SK-N-MC (cell line): ENCODE measurements at regions not wholly inside any gene's neighbourhood (a gene's known extent, or its start where the extent isn't known, plus 50 kb on each side); places are given as distances from the start of the nearest gene placed in this dataset.
"Not testable (repeated sequence)": the region's sequence is repeated elsewhere in the genome, so short reads cannot be mapped to it uniquely, and the experiment has no call there.

ENCODE experiments used
- DNase-seq: peaks from one replicate; pipeline ENCODE4 v3.0.0-alpha.2; 2011; ENCODE audit warnings: low read depth, low spot score
- H3K27ac ChIP-seq: fragments of 200-600 bp; sonication (generic); 2 replicates; pipeline ENCODE4 v1.5.1; 2016; ENCODE audit warnings: mixed run types
- H3K36me3 ChIP-seq: fragments of 200-600 bp; sonication (generic); 2 replicates; pipeline ENCODE4 v1.6.1; 2017; ENCODE audit warnings: antibody characterized with exemption, low read length, mixed read lengths; ENCODE audit not compliant: insufficient read depth
- H3K4me3 ChIP-seq: fragments of 200-600 bp; sonication (generic); 2 replicates; pipeline ENCODE4 v1.5.1; 2016
- H3K9ac ChIP-seq: fragments of 200-600 bp; sonication (generic); 2 replicates; pipeline ENCODE4 v1.8.0; 2017; ENCODE audit warnings: mixed run types, mixed read lengths; ENCODE audit not compliant: insufficient read length
- H3K9me3 ChIP-seq: fragments of 200-600 bp; sonication (generic); 2 replicates; pipeline ENCODE4 v1.6.1; 2017; ENCODE audit warnings: low read depth, mild to moderate bottlenecking, antibody characterized with exemption, low read length, moderate library complexity, mixed read lengths
- EZH2 ChIP-seq: fragments of 200-600 bp; sonication (generic); IDR thresholded peaks from one replicate; pipeline ENCODE4 v1.6.1; 2017; ENCODE audit warnings: antibody characterized with exemption
- FOXP2 ChIP-seq: optimal IDR thresholded peaks from 2 replicates; pipeline ENCODE3; 2011; ENCODE audit warnings: mild to moderate bottlenecking, moderate library complexity; ENCODE audit not compliant: insufficient read depth; ENCODE audit errors: extremely low read length, control extremely low read depth
- POLR2AphosphoS5 ChIP-seq: IDR thresholded peaks from 2 replicates; pipeline ENCODE4 v1.6.1; 2012; ENCODE audit warnings: mild to moderate bottlenecking, low read depth, low read length, borderline replicate concordance

- H3K36me3 ChIP-seq = no peaks in the 10 kb centered on the region
These were observed 118.3 kb upstream of the NETO1 start for GRCh38 chr18:72986103-72986502.

GRCh38 chr18:72985686-72986085 is 117.9 kb upstream of the NETO1 start:
- Histone ChIP-seq H3K27ac (no peak overlapping the region), H3K9ac (no peak overlapping the region), H3K36me3 (no peaks in the 10 kb centered on the region), H3K9me3 (no peaks in the 10 kb centered on the region), H3K4me3 (no peak overlapping the region)
- TF ChIP-seq EZH2 = no peak
- TF ChIP-seq FOXP2 = no peak
- TF ChIP-seq POLR2AphosphoS5 = no peak
- DNase-seq = no peak

More at GRCh38 chr18:72986103-72986502, 118.3 kb upstream of the NETO1 start:
- H3K4me3 ChIP-seq = no peak overlapping the region
- TF ChIP-seq EZH2 = no peak
- TF ChIP-seq POLR2AphosphoS5 = no peak
- TF ChIP-seq FOXP2 = no peak
- H3K9ac ChIP-seq = no peak overlapping the region
- H3K27ac ChIP-seq = no peak overlapping the region
- no peaks in the 10 kb centered on the region for H3K9me3 ChIP-seq
- DNase-seq = no peak

GRCh38 chr18:72984290-72984689 is 116.5 kb upstream of the NETO1 start:
- Histone ChIP-seq H3K36me3 (no peaks in the 10 kb centered on the region), H3K9ac (no peak overlapping the region), H3K9me3 (no peaks in the 10 kb centered on the region), H3K4me3 (no peak overlapping the region), H3K27ac (no peak overlapping the region)
- no peak for DNase-seq
- TF ChIP-seq POLR2AphosphoS5 (no peak), FOXP2 (no peak), EZH2 (no peak)

- H3K36me3 ChIP-seq = no peaks in the 10 kb centered on the region
- H3K4me3 ChIP-seq = no peak overlapping the region
- no peak overlapping the region for H3K9ac ChIP-seq
- TF ChIP-seq POLR2AphosphoS5 (no peak), FOXP2 (no peak)
- DNase-seq = no peak
- H3K9me3 ChIP-seq = no peaks in the 10 kb centered on the region
- no peak overlapping the region for H3K27ac ChIP-seq
These were observed 106.1 kb upstream of the NETO1 start for GRCh38 chr18:72973841-72974240.

GRCh38 chr18:72965616-72966015 is 97.8 kb upstream of the NETO1 start:
- no peak for TF ChIP-seq POLR2AphosphoS5
- TF ChIP-seq EZH2 = no peak
- TF ChIP-seq FOXP2 = no peak
- no peak overlapping the region for H3K9ac ChIP-seq

GRCh38 chr18:72958195-72958594 is 90.4 kb upstream of the NETO1 start:
- not testable (repeated sequence) for H3K9ac ChIP-seq, DNase-seq, H3K27ac ChIP-seq, H3K9me3 ChIP-seq, H3K36me3 ChIP-seq, H3K4me3 ChIP-seq

More at GRCh38 chr18:72965616-72966015, 97.8 kb upstream of the NETO1 start:
- Histone ChIP-seq H3K27ac (no peak overlapping the region), H3K4me3 (no peak overlapping the region), H3K9me3 (no peaks in the 10 kb centered on the region), H3K36me3 (no peaks in the 10 kb centered on the region)
- no peak for DNase-seq

- H3K36me3 ChIP-seq = no peaks in the 10 kb centered on the region
- H3K9ac ChIP-seq = no peak overlapping the region
- H3K4me3 ChIP-seq = no peak overlapping the region
- TF ChIP-seq POLR2AphosphoS5 = no peak
- TF ChIP-seq EZH2 = no peak
- H3K9me3 ChIP-seq = no peaks in the 10 kb centered on the region
- no peak overlapping the region for H3K27ac ChIP-seq
- no peak for DNase-seq
These were observed 80.7 kb upstream of the NETO1 start for GRCh38 chr18:72948439-72948838.

- no peaks in the 10 kb centered on the region for H3K9me3 ChIP-seq
- no peak overlapping the region for H3K4me3 ChIP-seq
- DNase-seq = no peak
- H3K27ac ChIP-seq = no peak overlapping the region
- no peaks in the 10 kb centered on the region for H3K36me3 ChIP-seq
- TF ChIP-seq FOXP2 = no peak
- TF ChIP-seq POLR2AphosphoS5 = no peak
- TF ChIP-seq EZH2 = no peak
- H3K9ac ChIP-seq = no peak overlapping the region
These were observed 75.0 kb upstream of the NETO1 start for GRCh38 chr18:72942766-72943165.

GRCh38 chr18:72940986-72941385 is 73.2 kb upstream of the NETO1 start:
- Histone ChIP-seq H3K4me3 (no peak overlapping the region), H3K27ac (no peak overlapping the region), H3K36me3 (no peaks in the 10 kb centered on the region), H3K9ac (no peak overlapping the region), H3K9me3 (no peaks in the 10 kb centered on the region)
- no peak for TF ChIP-seq POLR2AphosphoS5
- TF ChIP-seq FOXP2 = no peak
- no peak for TF ChIP-seq EZH2
- peak; percentile 45 for DNase-seq

- no peak for DNase-seq
- Histone ChIP-seq H3K9me3 (no peaks in the 10 kb centered on the region), H3K9ac (no peak overlapping the region), H3K4me3 (no peak overlapping the region), H3K27ac (no peak overlapping the region), H3K36me3 (no peaks in the 10 kb centered on the region)
- TF ChIP-seq POLR2AphosphoS5 (no peak), EZH2 (no peak), FOXP2 (no peak)
These were observed 72.7 kb upstream of the NETO1 start for GRCh38 chr18:72940509-72940908.
